Epidermal melanocyte (primary cell): ENCODE measurements at regions not wholly inside any gene's neighbourhood (a gene's known extent, or its start where the extent isn't known, plus 50 kb on each side); places are given as distances from the start of the nearest gene placed in this dataset.
"Not testable (repeated sequence)": the region's sequence is repeated elsewhere in the genome, so short reads cannot be mapped to it uniquely, and the experiment has no call there.

Experiments used
- DNase-seq: peaks from one replicate; pipeline ENCODE4 v3.0.0; 2011; ENCODE audit warnings: low spot score; ENCODE audit not compliant: insufficient read length

DNA sequence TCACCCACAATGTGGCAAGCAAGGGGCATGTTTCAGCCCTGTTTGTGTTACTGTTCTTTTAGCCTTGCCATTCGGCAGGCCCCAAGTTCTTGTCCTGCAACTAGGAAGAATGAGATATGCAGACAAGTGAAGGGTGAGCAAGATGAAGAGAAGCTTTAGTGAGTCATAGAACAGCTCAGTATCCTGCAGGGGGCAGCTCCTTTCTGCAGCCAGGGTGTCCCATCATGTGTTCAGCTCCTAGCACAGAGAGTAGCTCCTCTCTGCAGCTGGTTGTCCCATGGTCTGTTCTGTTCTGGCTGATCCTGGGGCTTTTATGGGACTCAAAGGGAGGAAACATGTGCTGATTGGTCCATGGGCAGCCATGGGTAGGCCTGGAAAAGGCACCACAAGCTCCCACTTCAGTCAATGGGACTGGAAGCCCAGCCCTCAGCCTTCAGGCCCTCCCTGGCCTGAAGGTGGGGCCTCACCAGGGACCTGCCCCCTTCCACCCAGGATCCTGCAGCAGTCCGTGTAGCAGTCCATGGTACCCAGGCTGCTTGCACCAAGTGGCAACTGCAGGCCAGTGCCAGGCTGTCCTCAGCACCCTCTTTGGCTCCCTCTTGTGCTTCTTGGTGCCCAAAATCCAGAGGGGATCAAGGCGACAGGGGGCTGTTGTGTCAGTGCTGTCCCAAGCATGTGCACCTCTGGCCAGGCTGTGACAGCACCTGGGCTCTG is 326.4 kb downstream of the NR4A2 start:
- no peak for DNase-seq

GRCh38 chr2:156005531-156005930 is 327.0 kb downstream of the NR4A2 start:
- no peak for DNase-seq

DNA sequence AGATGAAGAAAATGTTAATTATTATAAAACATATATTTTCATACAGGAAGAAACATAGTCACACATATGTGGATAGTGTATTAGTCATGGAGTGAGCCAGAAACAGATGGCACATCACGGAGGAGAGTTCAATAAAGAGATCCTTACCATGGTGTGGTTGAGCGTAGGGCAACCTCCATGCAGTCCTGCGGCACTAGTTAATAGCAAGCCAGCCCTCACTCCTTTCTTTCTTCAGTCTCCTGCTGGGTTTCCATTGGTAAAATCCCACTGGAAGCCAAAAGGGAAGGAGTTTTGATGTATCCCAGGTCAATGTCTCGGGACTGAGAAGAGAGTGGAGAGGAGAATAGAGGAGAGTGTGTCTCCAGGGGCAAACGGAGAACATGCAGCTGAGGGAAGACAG is 328.1 kb downstream of the NR4A2 start:
- no peak for DNase-seq

GRCh38 chr2:156003780-156004179 is 328.7 kb downstream of the NR4A2 start:
- DNase-seq = no peak

DNA sequence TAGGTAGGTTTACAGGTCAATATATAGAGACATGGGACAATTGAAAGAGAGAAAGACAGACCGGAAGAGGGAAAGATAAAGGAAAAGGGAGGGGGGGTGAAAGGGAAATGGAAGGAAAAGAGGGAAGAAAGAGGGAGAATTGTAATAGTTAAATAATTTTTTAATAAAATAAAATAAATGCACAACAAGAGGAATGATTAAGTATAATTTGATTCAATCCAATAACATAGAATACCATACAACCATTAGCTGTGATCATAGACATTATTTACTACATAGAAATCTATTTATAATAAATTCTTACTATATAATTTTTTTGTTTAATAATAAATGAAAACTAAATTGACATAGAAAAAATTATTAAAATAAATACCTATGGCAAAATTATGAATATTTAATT is 330.7 kb downstream of the NR4A2 start:
- no peak for DNase-seq

DNA sequence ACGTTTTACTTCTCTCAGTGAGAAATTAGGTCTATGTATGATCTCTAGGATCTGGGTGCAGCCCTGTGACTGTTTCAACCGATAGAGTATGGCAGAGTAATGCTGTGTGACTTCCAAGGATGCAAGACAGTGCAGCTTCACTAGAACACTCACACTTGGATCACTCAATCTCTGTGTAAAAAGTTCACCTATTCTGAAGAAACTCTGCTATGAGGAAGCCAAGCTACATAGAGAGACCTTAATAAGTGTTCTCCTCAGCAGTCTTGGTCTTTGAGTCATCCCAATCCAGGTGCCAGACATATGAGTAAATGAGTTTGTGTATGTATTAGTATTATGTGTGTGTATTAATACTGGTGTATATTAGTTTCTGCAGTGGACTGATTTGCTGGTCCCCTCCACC is 335.0 kb downstream of the NR4A2 start:
- DNase-seq = no peak

GRCh38 chr2:155994315-155994714 is 338.2 kb downstream of the NR4A2 start:
- no peak for DNase-seq

DNA sequence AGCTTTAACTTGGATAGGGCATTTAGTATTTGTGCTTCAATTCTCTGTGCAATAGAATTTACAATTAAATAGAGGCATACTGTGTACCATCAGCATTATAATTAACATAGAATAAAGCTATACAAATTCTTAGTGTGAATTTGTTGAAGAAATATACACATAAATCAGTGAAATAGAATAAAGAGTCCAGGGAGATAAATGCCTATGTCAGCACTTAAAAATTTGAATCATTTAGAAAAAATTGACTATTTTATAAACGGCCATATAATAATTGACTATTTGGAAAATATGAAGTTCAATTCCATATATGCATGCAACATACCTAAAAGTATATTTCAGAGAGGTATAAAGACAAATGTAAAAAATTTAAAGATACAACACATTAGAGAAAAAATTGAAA is 348.7 kb downstream of the NR4A2 start:
- no peak for DNase-seq

GRCh38 chr2:155982135-155982534 is 350.4 kb downstream of the NR4A2 start:
- DNase-seq = no peak

GRCh38 chr2:155980941-155981560 is 351.5 kb downstream of the NR4A2 start:
- DNase-seq = no peak

DNA sequence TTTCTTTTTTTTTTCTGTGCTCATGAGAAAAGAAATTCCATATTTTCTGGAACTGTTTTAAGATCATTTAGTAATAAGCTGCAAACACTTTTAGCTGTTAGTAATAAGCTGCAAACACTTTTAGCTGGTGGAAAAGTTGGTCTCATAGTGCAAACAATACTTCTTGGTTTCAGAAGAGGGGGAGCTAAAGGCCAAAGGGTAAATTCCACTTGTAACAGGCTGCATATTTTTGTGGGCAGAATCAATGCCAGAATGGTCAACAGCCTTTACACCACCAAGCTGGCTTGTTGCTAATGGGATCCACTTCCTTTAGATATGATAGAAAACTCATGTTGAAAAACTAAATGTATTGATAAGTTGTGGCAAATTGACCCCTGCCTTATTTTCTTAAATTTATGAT is 356.8 kb downstream of the NR4A2 start:
- no peak for DNase-seq

DNA sequence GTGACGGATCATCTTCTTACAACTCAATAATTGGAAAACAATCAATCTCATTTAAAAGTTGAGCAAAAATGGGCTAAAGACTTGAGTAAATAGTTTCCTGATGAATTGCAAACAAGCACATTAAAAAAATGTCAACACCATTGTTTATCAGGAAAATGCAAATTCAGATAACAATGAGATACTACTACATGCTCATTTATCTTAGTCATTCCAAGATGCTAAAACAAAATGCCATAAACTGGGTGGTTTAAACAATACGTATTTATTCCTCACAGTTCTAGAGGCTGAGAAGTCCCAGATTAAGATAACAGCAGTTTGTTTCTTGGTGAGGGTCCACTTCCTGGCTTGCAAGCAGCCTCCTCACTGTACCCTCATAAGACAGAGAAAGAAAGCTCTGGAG is 359.6 kb downstream of the NR4A2 start:
- no peak for DNase-seq

DNA sequence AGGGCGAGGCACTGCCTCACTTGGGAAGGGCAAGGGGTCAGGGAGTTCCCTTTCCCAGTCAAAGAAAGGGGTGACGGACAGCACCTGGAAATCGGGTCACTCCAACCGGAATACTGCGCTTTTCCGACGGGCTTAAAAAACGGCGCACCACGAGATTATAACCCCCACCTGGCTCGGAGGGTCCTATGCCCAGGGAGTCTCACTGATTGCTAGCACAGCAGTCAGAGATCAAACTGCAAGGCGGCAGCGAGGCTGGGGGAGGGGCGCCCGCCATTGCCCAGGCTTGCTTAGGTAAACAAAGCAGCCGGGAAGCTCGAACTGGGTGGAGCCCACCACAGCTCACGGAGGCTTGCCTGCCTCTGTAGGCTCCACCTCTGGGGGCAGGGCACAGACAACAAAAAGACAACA is 366.5 kb downstream of the NR4A2 start:
- not testable (repeated sequence) for DNase-seq

DNA sequence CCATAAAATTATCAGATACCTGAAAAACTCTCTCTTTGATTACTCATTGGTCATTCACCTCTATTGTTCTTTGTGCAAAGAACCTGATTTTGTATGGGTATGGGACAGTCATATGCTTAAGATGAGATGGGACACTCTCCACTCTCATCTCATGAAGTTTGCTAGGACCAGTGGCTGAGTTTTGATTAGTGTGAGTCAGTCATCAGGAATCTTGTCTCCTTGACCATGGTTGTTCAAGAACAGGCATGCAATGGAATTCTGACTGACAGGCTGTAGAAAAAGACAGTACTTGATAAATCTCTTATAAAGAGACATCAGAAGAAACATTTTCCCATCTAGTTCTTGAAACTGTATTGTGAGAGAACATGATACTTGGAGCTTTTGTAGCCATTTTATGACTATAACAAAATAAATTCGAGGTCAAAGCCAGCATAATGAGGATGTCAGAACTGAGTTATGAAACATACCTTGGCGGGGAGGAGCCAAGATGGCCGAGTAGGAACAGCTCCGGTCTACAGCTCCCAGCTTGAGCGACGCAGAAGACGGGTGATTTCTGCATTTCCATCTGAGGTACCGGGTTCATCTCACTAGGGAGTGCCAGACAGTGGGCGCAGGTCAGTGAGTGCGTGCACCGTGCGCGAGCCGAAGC is 367.0 kb downstream of the NR4A2 start:
- no peak for DNase-seq

- DNase-seq = no peak
Measured at GRCh38 chr2:155961641-155962040, 370.9 kb downstream of the NR4A2 start.

- no peak for DNase-seq
Measured at GRCh38 chr2:155958834-155959233, 373.7 kb downstream of the NR4A2 start.

GRCh38 chr2:155947069-155947468 is 385.5 kb downstream of the NR4A2 start:
- no peak for DNase-seq

DNA sequence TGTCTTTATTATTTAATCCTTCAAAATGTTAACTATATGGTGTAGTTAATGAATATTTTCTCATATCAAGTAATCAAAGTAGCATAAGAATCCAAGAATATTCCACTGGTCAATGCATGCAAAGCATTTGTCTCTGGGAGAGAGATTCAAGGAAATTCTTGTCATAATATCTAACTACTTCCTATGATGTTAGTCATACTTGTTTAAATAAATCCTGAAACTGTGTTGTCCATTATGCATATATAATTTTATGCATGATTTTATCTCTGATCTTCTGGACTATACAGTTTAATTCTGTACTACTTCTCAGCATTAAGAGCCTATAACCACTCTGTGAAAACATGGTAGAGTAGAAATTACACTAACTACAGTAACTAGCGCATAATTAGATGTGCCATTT is 388.3 kb downstream of the NR4A2 start:
- no peak for DNase-seq

- DNase-seq = no peak
Measured at GRCh38 chr2:155930312-155930711, 402.2 kb downstream of the NR4A2 start.

GRCh38 chr2:155917380-155917779 is 415.1 kb downstream of the NR4A2 start:
- DNase-seq = no peak

GRCh38 chr2:155913356-155913755 is 419.2 kb downstream of the NR4A2 start:
- DNase-seq = no peak

GRCh38 chr2:155908567-155908966 is 424.0 kb downstream of the NR4A2 start:
- no peak for DNase-seq

DNA sequence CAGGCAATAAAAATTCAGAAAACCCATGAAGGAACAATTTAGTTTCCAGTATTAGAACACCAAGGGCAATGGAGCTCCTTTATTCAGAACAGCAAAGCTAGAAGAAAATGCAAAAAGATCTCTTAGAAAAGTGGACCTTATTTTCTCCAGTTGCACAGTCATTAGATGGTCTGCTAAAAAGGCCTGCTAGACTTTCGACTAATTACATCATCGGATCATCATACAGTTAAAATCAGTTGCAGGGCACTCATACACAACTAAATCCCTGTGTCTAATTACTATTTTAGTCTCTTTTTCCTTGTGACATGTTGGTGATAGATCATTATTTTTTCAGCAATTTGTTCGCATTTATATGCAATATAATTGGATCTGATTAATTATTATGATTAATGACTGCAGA is 425.3 kb downstream of the NR4A2 start:
- DNase-seq = no peak
